ENCODE measurements at regions not wholly inside any gene's neighbourhood (a gene's known extent, or its start where the extent isn't known, plus 50 kb on each side); places are given as distances from the start of the nearest gene placed in this dataset.

DNA sequence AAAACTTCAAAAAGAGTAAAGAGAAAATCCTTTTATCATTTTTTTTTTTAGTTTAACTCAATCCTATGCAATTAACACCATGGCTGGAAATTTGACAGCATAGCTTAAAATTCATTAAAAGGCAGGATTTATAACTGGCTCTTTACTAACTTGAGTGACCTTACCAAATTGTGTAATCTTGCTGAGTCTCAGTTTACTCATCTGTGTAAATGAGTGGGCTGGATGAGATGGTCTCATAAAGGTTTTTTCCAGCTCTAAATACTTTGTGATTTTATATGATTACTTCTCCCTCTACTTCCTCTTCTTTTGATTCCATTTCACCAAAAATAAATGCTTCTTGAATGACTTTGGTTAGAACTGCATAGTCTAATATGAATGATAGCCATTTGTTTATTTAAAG lies 234.9 kb upstream of the SATB1 start:
- TF ChIP-seq, protein P1, sequence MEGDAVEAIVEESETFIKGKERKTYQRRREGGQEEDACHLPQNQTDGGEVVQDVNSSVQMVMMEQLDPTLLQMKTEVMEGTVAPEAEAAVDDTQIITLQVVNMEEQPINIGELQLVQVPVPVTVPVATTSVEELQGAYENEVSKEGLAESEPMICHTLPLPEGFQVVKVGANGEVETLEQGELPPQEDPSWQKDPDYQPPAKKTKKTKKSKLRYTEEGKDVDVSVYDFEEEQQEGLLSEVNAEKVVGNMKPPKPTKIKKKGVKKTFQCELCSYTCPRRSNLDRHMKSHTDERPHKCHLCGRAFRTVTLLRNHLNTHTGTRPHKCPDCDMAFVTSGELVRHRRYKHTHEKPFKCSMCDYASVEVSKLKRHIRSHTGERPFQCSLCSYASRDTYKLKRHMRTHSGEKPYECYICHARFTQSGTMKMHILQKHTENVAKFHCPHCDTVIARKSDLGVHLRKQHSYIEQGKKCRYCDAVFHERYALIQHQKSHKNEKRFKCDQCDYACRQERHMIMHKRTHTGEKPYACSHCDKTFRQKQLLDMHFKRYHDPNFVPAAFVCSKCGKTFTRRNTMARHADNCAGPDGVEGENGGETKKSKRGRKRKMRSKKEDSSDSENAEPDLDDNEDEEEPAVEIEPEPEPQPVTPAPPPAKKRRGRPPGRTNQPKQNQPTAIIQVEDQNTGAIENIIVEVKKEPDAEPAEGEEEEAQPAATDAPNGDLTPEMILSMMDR (IDR thresholded peaks at IDR 0.05; ENCODE audit: extremely low read depth, insufficient read depth, missing control alignments): no peak
- DNase-seq (ENCODE audit: low spot score): no peak
- in situ Hi-C loops (cut with MboI; ENCODE audit: low pct_unique_long_range_greater_than_20kb, low sequenced_read_pairs, unreplicated experiment): no loop called here

DNA sequence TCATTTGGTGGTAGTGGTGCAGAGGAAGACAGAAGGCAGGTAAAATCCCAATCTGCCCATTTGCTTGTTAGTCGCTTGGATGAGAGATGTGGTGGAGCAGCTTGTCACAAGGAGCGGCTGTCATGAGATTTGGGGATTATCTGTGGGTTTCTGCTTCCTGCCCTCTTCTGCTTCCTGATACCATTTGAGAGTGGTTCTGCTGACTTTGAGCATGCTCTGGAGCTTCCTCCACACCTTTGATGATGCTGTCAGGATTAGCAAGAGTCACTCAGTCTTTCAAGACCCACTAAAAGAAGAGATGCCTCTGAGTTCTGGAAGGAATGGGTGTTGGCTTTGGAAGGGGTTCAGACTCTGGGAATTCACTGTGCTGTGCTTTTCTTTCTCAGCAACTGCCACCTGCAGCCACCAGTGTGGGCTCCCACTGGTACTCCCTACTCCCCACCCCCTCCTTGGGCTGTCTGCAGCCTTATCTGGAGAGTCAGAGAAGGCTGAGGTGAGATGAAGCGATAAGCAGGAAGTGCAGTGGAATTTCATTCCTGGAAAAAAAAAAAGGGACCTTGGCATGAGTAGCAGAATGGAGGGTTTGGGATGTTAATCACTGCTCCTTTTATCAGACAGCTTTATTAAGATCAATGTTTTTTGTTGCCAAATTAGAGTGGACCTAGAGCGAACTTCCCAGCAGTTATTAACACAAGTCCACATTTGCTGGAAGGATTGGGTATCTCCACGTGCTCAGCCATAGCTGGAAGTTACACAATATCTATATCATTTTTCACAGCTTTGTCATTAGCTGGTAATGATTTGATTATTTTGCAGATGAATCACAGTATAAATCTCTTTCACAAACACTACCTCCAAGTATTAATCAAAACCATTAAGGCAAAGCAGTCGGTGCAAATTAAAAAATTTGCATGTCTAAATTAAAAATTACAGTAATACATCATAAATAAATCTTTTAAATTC lies 233.0 kb upstream of the SATB1 start:
- in situ Hi-C loops (cut with MboI; ENCODE audit: low pct_unique_long_range_greater_than_20kb, low sequenced_read_pairs, unreplicated experiment): no loop called here
- TF ChIP-seq, protein P1 (IDR thresholded peaks at IDR 0.05; ENCODE audit: extremely low read depth, insufficient read depth, missing control alignments): no peak
- no peak for DNase-seq (ENCODE audit: low spot score)

DNA sequence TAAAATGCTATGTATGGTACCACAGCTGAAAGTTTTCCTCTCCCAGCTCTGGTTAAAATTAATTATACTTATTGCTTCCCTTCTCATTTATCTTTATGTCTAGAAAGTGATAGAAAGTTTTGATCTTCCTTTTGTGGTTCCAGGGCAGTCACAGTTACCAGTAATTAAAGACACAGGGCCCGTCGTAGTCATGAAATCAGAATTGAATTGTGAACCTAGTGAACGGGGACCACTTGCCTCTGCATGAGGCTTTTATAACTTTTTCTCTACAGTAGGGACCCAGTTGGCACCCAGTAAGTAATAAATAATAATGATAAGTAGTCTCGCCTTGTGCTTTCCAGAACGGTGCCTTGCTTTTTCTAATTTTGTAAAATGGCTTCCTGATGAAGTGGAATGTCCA lies 231.7 kb upstream of the SATB1 start:
- no peak for DNase-seq (ENCODE audit: low spot score)
- in situ Hi-C loops (cut with MboI; ENCODE audit: low pct_unique_long_range_greater_than_20kb, low sequenced_read_pairs, unreplicated experiment): no loop called here
- TF ChIP-seq, protein P1 (IDR thresholded peaks at IDR 0.05; ENCODE audit: extremely low read depth, insufficient read depth, missing control alignments): no peak

DNA sequence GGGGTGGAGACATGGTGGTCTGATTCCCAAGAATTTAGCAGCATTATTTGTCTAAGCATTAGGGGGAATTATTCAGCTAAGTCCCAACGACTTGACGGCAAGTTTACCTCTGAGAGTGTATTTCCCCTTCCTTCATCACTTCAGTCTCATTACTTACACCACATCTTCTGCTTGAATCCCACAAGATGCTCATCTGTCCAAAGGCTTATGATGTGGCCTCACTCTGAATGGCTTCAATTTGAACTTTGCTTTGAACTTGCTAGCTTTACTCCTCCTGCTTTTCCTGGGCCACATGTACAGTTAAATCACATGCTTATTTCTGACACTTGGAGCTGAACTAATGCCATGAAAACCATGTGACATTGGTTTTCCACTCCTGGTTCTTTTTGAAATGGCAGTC lies 231.3 kb upstream of the SATB1 start:
- in situ Hi-C loops (cut with MboI; ENCODE audit: low pct_unique_long_range_greater_than_20kb, low sequenced_read_pairs, unreplicated experiment): no loop called here
- TF ChIP-seq, protein P1 (IDR thresholded peaks at IDR 0.05; ENCODE audit: extremely low read depth, insufficient read depth, missing control alignments): no peak
- no peak for DNase-seq (ENCODE audit: low spot score)

DNA sequence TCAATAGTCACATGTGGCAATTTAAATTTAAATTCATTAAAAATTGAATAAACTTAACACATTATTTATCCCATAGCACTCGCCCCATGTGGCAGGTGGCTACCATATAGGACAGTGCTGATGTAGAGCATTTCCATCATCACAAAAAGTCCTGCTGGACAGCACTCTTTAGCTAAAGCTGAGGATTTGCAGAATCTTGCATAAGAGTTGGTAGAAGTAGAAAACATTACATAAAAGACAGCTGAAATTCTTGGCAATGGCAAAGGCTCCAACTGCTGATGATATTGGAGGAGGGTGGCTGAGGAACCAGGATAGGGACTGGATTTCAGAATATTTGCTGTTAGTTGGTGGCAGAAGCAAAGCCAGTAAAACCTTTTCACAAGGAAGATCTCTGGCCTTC lies 230.7 kb upstream of the SATB1 start:
- DNase-seq (ENCODE audit: low spot score): no peak
- in situ Hi-C loops (cut with MboI; ENCODE audit: low pct_unique_long_range_greater_than_20kb, low sequenced_read_pairs, unreplicated experiment): no loop called here
- TF ChIP-seq, protein P1 (IDR thresholded peaks at IDR 0.05; ENCODE audit: extremely low read depth, insufficient read depth, missing control alignments): no peak

DNA sequence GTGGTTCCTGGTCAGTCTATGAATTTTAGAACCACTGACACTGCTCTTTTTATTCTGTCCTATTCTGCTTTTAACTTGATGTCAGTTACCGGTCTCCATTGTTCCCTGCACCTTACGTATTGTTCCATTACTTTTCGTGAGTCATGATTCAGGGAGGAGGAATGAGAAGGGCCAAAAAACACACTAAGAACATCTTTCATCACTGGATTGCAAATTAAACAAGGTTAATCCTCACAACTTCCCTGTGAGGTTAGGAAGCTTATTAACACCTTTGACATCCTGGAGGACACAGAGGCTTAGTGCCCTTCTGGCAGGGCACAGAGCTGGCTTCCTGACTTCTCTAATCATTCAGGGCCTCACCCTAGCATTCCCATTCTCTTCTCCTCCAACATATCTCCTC lies 227.6 kb upstream of the SATB1 start:
- TF ChIP-seq, protein P1 (IDR thresholded peaks at IDR 0.05; ENCODE audit: extremely low read depth, insufficient read depth, missing control alignments): no peak
- in situ Hi-C loops (cut with MboI; ENCODE audit: low pct_unique_long_range_greater_than_20kb, low sequenced_read_pairs, unreplicated experiment): no loop called here
- DNase-seq (ENCODE audit: low spot score): no peak

All from GM13977 (cell line).